Epithelial cell of esophagus (primary cell): ENCODE measurements at regions not wholly inside any gene's neighbourhood (a gene's known extent, or its start where the extent isn't known, plus 50 kb on each side); places are given as distances from the start of the nearest gene placed in this dataset.

Experiments used
- DNase-seq: peaks from one replicate; pipeline ENCODE4 v3.0.0; 2010; ENCODE audit warnings: low read depth
- H3K4me3 ChIP-seq: 2 replicates; pipeline ENCODE4 v1.5.1; 2011; ENCODE audit warnings: mild to moderate bottlenecking, low read length, control low read depth
- TF ChIP-seq, protein P1 (sequence below): IDR thresholded peaks from 2 replicates; pipeline ENCODE4 v1.5.1; 2011; ENCODE audit warnings: low read depth, mild to moderate bottlenecking, low read length, control low read depth, inconsistent platforms; ENCODE audit not compliant: insufficient read depth; ENCODE audit errors: missing control alignments

DNA sequence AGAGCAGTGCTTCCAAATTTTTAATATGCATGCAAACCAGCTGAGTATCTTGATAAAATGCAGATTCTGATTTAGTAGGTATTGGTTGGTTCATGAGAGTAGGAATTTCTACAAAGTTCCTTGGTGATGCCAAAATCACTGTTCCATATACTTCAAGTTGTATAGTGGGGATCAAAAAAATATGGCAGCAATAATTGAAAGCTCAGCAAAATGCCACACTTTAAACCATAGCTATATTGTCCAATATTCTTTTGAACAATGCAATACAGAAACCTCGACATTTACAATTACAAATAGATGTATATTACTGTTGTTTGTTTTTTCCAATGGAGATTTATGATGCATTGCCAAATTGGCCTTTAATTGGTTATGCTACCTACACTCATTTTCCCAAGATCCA lies 55.7 kb upstream of the NCAM2 start:
- no peak for DNase-seq
- TF ChIP-seq, protein P1, sequence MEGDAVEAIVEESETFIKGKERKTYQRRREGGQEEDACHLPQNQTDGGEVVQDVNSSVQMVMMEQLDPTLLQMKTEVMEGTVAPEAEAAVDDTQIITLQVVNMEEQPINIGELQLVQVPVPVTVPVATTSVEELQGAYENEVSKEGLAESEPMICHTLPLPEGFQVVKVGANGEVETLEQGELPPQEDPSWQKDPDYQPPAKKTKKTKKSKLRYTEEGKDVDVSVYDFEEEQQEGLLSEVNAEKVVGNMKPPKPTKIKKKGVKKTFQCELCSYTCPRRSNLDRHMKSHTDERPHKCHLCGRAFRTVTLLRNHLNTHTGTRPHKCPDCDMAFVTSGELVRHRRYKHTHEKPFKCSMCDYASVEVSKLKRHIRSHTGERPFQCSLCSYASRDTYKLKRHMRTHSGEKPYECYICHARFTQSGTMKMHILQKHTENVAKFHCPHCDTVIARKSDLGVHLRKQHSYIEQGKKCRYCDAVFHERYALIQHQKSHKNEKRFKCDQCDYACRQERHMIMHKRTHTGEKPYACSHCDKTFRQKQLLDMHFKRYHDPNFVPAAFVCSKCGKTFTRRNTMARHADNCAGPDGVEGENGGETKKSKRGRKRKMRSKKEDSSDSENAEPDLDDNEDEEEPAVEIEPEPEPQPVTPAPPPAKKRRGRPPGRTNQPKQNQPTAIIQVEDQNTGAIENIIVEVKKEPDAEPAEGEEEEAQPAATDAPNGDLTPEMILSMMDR, result no peak
- no peak overlapping the region for H3K4me3 ChIP-seq

- DNase-seq, result no peak
- TF ChIP-seq, protein P1, result no peak
Measured at GRCh38 chr21:20943561-20943997, 54.6 kb upstream of the NCAM2 start.

DNA sequence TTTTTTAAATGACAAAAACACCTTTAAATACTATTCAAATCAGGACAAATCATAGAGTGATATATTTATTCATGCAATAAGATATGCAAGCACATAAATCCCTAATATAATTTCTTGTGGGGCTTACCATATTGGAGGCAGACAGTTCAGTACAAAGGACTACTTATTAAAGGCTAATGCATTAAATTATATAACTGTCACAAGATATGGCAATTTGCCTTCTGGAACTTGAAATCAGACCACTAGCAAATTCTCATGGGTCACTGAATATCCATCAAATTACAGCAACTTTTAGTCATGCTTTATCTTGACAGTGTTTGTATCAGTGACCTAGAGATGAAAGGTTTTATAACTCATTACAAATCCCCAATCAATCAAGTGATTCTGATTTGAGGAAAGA lies 54.1 kb upstream of the NCAM2 start:
- H3K4me3 ChIP-seq, result no peak overlapping the region
- TF ChIP-seq, protein P1, result no peak
- DNase-seq, result no peak

More at GRCh38 chr21:20943561-20943997, 54.6 kb upstream of the NCAM2 start:
- no peak overlapping the region for H3K4me3 ChIP-seq

DNA sequence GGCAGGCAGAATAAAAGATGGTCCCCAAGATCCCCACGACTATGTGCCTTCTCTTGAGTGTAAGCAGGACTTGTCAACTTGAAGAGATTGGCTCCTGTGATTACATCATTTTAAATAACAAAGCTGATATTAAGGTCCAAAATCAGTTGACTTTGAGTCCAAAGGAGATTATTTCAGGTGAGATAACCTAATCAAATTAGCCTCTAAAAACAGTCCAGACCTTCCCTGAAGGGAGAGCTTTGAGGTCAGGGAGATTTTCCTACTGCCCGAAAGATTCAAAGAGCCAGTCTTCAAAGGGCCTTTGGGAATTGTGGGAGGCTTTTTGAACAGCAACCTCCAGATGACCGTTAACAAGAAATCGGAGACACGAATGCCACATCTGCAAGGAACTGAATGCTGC lies 51.5 kb upstream of the NCAM2 start:
- TF ChIP-seq, protein P1, result no peak
- H3K4me3 ChIP-seq, result no peak overlapping the region
- DNase-seq, result no peak
